PC-9 (cell line): ENCODE measurements at regions not wholly inside any gene's neighbourhood (a gene's known extent, or its start where the extent isn't known, plus 50 kb on each side); places are given as distances from the start of the nearest gene placed in this dataset.
"Not testable (repeated sequence)": the region's sequence is repeated elsewhere in the genome, so short reads cannot be mapped to it uniquely, and the experiment has no call there.

Experiments
- EZH2 ChIP-seq: fragments of 200-600 bp; sonication (generic); IDR thresholded peaks from 2 replicates; pipeline ENCODE4 v1.8.0; 2017; ENCODE audit warnings: antibody characterized with exemption, low read depth
- TF ChIP-seq, protein P1 (sequence below): fragments of 200-600 bp; sonication (generic); conservative IDR thresholded peaks from 2 replicates; pipeline ENCODE4 v1.6.1; 2017; ENCODE audit warnings: mixed run types, antibody characterized with exemption, mild to moderate bottlenecking, moderate library complexity

DNA sequence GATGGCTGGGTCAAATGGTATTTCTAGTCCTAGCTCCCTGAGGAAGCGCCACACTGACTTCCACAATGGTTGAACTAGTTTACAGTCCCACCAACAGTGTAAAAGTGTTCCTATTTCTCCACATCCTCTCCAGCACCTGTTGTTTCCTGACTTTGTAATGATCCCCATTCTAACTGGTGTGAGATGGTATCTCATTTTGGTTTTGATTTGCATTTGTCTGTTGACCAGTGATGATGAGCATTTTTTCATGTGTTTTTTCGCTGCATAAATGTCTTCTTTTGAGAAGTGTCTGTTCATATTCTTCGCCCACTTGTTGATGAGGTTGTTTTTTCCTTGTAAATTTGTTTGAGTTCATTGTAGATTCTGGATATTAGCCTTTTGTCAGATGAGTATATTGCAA lies 223.9 kb downstream of the MAGEE1 start:
- not testable (repeated sequence) for TF ChIP-seq EZH2
- TF ChIP-seq, protein P1, sequence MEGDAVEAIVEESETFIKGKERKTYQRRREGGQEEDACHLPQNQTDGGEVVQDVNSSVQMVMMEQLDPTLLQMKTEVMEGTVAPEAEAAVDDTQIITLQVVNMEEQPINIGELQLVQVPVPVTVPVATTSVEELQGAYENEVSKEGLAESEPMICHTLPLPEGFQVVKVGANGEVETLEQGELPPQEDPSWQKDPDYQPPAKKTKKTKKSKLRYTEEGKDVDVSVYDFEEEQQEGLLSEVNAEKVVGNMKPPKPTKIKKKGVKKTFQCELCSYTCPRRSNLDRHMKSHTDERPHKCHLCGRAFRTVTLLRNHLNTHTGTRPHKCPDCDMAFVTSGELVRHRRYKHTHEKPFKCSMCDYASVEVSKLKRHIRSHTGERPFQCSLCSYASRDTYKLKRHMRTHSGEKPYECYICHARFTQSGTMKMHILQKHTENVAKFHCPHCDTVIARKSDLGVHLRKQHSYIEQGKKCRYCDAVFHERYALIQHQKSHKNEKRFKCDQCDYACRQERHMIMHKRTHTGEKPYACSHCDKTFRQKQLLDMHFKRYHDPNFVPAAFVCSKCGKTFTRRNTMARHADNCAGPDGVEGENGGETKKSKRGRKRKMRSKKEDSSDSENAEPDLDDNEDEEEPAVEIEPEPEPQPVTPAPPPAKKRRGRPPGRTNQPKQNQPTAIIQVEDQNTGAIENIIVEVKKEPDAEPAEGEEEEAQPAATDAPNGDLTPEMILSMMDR, result not testable (repeated sequence)
